Rectal smooth muscle tissue (tissue), 1 donor: ENCODE measurements at regions not wholly inside any gene's neighbourhood (a gene's known extent, or its start where the extent isn't known, plus 50 kb on each side); places are given as distances from the start of the nearest gene placed in this dataset.
"Not testable (repeated sequence)": the region's sequence is repeated elsewhere in the genome, so short reads cannot be mapped to it uniquely, and the experiment has no call there.

Source experiments
- H3K27ac ChIP-seq: one replicate; pipeline ENCODE4 v1.7.0; 2013; ENCODE audit warnings: low read depth, low read length, inconsistent platforms
- H3K27me3 ChIP-seq: one replicate; pipeline ENCODE4 v1.7.0; 2013; ENCODE audit warnings: low read length; ENCODE audit not compliant: control insufficient read depth, insufficient read depth
- H3K36me3 ChIP-seq: one replicate; pipeline ENCODE4 v1.7.0; 2013; ENCODE audit warnings: low read length; ENCODE audit not compliant: control insufficient read depth, insufficient read depth
- H3K4me1 ChIP-seq: one replicate; pipeline ENCODE4 v1.7.0; 2013; ENCODE audit warnings: low read length; ENCODE audit not compliant: control insufficient read depth, insufficient read depth
- H3K4me3 ChIP-seq: one replicate; pipeline ENCODE4 v1.7.0; 2013; ENCODE audit warnings: low read length
- H3K9ac ChIP-seq: one replicate; pipeline ENCODE4 v1.7.0; 2013; ENCODE audit warnings: low read length

DNA sequence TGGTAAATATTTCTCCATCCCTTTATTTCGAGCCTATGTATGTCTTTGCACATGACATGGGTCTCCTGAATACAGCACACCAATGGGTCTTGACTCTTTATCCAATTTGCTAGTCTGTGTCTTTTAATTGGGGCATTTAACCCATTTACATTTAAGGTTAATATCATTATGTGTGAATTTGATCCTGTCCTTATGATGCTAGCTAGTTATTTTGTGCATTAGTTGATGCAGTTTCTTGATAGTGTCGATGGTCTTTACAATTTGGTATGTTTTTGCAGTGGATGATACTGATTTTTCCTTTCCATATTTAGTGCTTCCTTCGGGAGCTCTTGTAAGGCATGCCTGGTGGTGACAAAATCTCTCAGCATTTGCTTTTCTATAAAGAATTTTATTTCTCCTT lies 1675.9 kb downstream of the OTOL1 start:
- H3K9ac ChIP-seq, H3K27ac ChIP-seq, H3K27me3 ChIP-seq, H3K4me1 ChIP-seq, H3K4me3 ChIP-seq, H3K36me3 ChIP-seq: not testable (repeated sequence)

DNA sequence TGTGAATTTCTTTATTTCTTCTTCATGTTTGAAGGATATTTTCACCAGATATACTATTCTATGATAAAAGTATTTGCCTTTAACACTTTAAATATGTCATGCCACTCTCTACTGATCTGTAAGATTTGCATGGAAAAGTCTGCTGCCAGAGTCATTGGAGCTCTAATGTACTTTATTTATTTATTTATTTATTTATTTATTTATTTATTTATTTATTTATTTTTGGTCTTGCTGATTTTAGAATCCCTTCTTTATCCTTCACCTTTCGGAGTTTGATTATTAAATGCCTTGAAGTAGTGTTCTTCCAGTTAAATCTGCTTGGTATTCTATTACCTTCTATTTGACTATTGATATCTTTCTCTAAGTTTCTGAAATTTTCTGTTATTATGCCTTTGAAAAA lies 1669.6 kb downstream of the OTOL1 start:
- no peaks in the 10 kb centered on the region for H3K4me1 ChIP-seq
- no peaks in the 10 kb centered on the region for H3K27me3 ChIP-seq
- H3K36me3 ChIP-seq, result no peaks in the 10 kb centered on the region
- H3K9ac ChIP-seq, result no peak overlapping the region
- H3K4me3 ChIP-seq, result no peak overlapping the region
- H3K27ac ChIP-seq, result no peak overlapping the region

DNA sequence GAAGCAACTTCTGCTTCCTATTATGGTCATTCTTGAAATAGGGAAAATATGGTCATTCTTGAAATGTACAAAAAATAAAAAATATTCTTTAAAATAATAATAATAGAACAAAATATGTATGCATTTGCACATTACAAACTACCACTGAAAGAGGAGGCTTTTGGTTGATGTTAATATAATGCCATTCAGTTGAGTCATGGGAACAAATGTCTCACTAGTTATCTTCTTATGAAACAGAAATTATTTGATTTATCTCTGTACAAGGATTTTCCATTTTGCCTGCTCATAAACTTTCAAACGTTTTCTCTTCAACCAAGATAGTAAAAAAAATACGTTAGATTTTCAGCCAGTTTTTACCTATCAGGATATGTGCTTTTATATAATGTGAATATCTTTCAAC lies 1662.7 kb downstream of the OTOL1 start:
- H3K27me3 ChIP-seq, result no peaks in the 10 kb centered on the region
- no peak overlapping the region for H3K27ac ChIP-seq
- H3K9ac ChIP-seq, result no peak overlapping the region
- H3K36me3 ChIP-seq, result no peaks in the 10 kb centered on the region
- H3K4me1 ChIP-seq, result no peaks in the 10 kb centered on the region
- H3K4me3 ChIP-seq, result no peak overlapping the region

DNA sequence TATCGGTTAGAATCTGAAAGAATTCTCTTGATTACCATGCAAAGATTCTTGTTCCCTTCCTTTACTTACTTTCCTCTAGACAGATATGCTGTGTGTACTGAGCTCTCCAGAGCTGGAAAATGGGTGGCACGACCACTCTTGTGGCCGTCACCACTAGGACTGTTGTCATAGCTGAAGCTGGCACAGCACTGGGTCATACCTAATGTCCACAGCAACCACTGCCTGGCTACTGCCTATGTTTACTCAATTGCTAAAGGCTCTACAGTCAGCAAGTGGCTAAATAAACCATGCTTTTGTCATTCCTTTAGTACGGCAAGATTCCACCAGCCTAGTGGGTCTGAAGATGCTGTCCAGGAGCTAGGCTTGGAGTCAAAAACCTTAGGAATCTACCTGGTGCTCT lies 1643.0 kb downstream of the OTOL1 start:
- H3K9ac ChIP-seq, result no peak overlapping the region
- H3K36me3 ChIP-seq, result no peaks in the 10 kb centered on the region
- no peak overlapping the region for H3K4me3 ChIP-seq
- H3K27me3 ChIP-seq, result no peaks in the 10 kb centered on the region
- no peak overlapping the region for H3K27ac ChIP-seq
- no peaks in the 10 kb centered on the region for H3K4me1 ChIP-seq

DNA sequence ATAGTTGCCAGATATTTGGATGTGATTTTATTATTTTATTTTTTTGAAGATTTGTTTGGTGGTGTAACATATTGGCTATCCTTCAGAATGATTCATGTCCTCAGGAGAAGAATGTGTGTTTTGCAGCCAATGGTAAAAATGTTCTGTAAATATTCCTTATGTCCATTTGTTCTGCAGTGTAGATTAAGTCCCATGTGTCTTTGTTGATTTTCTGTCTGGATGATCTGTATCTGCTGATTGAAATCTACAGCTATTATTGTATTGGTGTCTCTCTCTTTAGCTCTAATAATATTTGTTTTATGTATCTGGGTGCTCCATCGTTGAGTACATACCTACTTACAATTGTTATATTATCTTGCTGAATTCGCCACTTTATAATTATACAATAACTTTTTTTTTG lies 1641.7 kb downstream of the OTOL1 start:
- no peaks in the 10 kb centered on the region for H3K36me3 ChIP-seq
- H3K4me3 ChIP-seq, result no peak overlapping the region
- no peak overlapping the region for H3K27ac ChIP-seq
- no peak overlapping the region for H3K9ac ChIP-seq
- no peaks in the 10 kb centered on the region for H3K4me1 ChIP-seq
- no peaks in the 10 kb centered on the region for H3K27me3 ChIP-seq

DNA sequence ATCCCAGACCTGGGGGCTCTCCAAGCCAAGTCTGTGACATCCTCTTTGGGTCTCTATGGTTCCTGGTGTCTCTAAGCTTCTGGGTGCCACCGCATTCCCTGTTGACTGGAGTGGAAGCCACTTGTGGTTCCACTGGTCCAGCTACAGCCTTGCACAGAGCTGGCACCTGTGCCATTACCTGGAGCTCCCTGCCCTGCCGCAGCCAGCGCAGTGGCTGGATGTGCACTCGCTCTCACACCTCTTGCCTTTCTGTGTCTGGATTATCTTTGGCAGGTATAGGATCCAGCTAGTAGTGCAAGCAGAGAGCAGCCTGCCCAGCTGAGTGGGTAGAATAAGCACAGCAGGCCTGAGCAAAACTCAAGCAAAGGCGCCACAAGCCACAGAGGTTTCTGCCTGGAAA lies 1635.5 kb downstream of the OTOL1 start:
- H3K4me1 ChIP-seq, result no peaks in the 10 kb centered on the region
- H3K9ac ChIP-seq, result no peak overlapping the region
- no peaks in the 10 kb centered on the region for H3K36me3 ChIP-seq
- no peak overlapping the region for H3K27ac ChIP-seq
- H3K27me3 ChIP-seq, result no peaks in the 10 kb centered on the region
- no peak overlapping the region for H3K4me3 ChIP-seq

DNA sequence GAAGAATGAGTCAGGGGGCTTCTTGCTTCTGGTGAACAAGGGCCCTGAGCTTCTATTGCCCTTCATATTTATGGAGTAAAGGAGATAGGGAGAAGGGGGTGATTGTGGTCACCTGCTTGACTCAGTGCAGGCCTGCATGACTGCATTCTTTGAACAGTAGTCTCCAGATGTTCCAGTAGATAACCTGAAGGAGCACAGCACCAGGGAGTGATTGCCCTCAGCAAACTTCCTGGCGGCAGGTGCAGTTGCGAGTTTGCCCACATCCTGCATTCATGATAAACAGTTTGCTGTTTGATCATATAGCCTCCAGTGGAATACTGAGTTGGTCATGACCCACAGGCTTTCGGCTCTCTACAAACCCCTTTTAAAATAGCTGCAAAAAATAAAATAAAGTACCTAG lies 1632.7 kb downstream of the OTOL1 start:
- no peaks in the 10 kb centered on the region for H3K27me3 ChIP-seq
- no peaks in the 10 kb centered on the region for H3K36me3 ChIP-seq
- no peak overlapping the region for H3K27ac ChIP-seq
- H3K9ac ChIP-seq, result no peak overlapping the region
- no peaks in the 10 kb centered on the region for H3K4me1 ChIP-seq
- H3K4me3 ChIP-seq, result no peak overlapping the region

DNA sequence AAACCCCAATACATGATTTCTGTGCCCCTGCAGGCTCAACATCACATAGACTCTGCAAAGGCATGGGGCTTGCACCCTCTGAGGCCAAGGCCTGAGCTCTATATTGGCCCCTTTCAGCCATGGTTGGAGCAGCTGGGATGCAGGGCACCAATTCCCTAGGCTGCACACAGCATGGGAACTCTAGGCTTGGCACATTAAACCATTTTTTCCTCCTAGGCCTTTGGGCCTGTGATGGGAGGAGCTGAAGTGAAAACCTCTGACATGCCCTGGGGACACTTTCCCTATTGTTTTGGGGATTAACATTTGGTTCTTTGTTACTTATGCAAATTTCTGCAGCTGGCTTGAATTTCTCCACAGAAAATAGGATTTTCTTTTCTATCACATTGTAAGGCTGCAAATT lies 1629.5 kb downstream of the OTOL1 start:
- no peaks in the 10 kb centered on the region for H3K27me3 ChIP-seq
- H3K27ac ChIP-seq, result no peak overlapping the region
- no peaks in the 10 kb centered on the region for H3K36me3 ChIP-seq
- no peak overlapping the region for H3K9ac ChIP-seq
- H3K4me3 ChIP-seq, result no peak overlapping the region
- H3K4me1 ChIP-seq, result no peaks in the 10 kb centered on the region
